HepG2 (cell line): ENCODE measurements at regions not wholly inside any gene's neighbourhood (a gene's known extent, or its start where the extent isn't known, plus 50 kb on each side); places are given as distances from the start of the nearest gene placed in this dataset.

Experiments
- ATAC-seq: fragments of 200-7000 bp; cut with Tn5 transposase; 3 replicates; pipeline ENCODE4 v1.9.1; 2020; ENCODE audit warnings: mild to moderate bottlenecking, moderate library complexity
- BruUV-seq: library from RNA; stranded (reverse); fragments of 400-500 nt; replicated peaks from 2 replicates; lab custom pipeline; 2021; lab: Mats Ljungman, UMichigan
- CTCF ChIA-PET: fragments of 300-600 bp; formaldehyde crosslinking; extraction: SDS; loops from one replicate; lab custom pipeline; 2021; ENCODE audit warnings: low total read pairs, inconsistent platforms, low intra/inter-chr PET ratio; lab: Yijun Ruan, JAX
- POLR2A ChIA-PET: fragments of 350-600 bp; sonication (Branson Sonifier 250); formaldehyde crosslinking; loops from one replicate; lab custom pipeline; 2020; ENCODE audit warnings: antibody characterized with exemption, inconsistent platforms; lab: Yijun Ruan, JAX
- DNase-seq: peaks from one replicate; pipeline ENCODE4 v3.0.0-alpha.2; 2015; ENCODE audit warnings: low spot score
- FAIRE-seq: peaks from 3 replicates; lab custom pipeline; 2011; peaks lifted over from hg19 to GRCh38; lab: Jason Lieb, UNC
- H2AFZ ChIP-seq: one replicate; pipeline ENCODE4 v1.6.1; 2011; ENCODE audit warnings: low read length, inconsistent platforms
- H3K27ac ChIP-seq: fragments of 300-600 bp; 3 replicates; pipeline ENCODE4 v1.8.0; 2011; ENCODE audit warnings: mixed run types, mild to moderate bottlenecking, mixed read lengths, low read length, inconsistent platforms; ENCODE audit not compliant: insufficient read depth; ENCODE audit errors: extremely low read length
- H3K27me3 ChIP-seq, 2 experiments: fragments of 200-600 bp in 1 of 2; 2 replicates in 1 of 2; 3 replicates in 1 of 2; pipeline versions ENCODE4 v1.6.0 to v1.8.0; 2011; ENCODE audit warnings: low read length in 2 of 2, mild to moderate bottlenecking in 2 of 2, moderate library complexity in 2 of 2, inconsistent platforms in 1 of 2; ENCODE audit not compliant: insufficient read depth in 2 of 2, control insufficient read depth in 1 of 2
- H3K36me3 ChIP-seq, 2 experiments: fragments of 200-600 bp in 1 of 2; replicated peaks in 1 of 2; 2 replicates in 1 of 2; 3 replicates in 1 of 2; pipeline versions ENCODE4 v1.5.1 to v1.8.0; 2011; ENCODE audit warnings: low read length in 2 of 2, inconsistent platforms in 1 of 2; ENCODE audit not compliant: insufficient read depth in 2 of 2, control insufficient read depth in 1 of 2
- H3K4me1 ChIP-seq: 2 replicates; pipeline ENCODE4 v1.5.1; 2012; ENCODE audit warnings: low read length, inconsistent platforms; ENCODE audit not compliant: insufficient read depth
- H3K4me2 ChIP-seq: 2 replicates; pipeline ENCODE4 v1.6.0; 2011; ENCODE audit warnings: low read depth, low read length, inconsistent platforms
- H3K4me3 ChIP-seq, 3 experiments: fragments of 200-600 bp in 1 of 3; sonication (generic), shearing (Covaris generic) in 1 of 3; replicated peaks in 1 of 3; 2 replicates each; pipeline ENCODE4 v1.5.1; 2011 to 2016; ENCODE audit warnings: low read length in 3 of 3, inconsistent platforms in 2 of 3, low read depth in 2 of 3, mild to moderate bottlenecking in 2 of 3, control low read depth in 1 of 3, mixed read lengths in 1 of 3; ENCODE audit not compliant: insufficient read depth in 1 of 3
- H3K79me2 ChIP-seq: one replicate; pipeline ENCODE4 v1.6.1; 2011; ENCODE audit warnings: low read length, inconsistent platforms; ENCODE audit not compliant: insufficient read depth
- H3K9ac ChIP-seq: 2 replicates; pipeline ENCODE4 v1.6.0; 2011; ENCODE audit warnings: mild to moderate bottlenecking, low read depth, low read length, inconsistent platforms; ENCODE audit not compliant: insufficient read depth
- H3K9me3 ChIP-seq: 2 replicates; pipeline ENCODE4 v1.5.1; 2012; ENCODE audit warnings: mild to moderate bottlenecking, low read length
- H4K20me1 ChIP-seq: 2 replicates; pipeline ENCODE4 v1.6.0; 2011; ENCODE audit warnings: inconsistent platforms, mild to moderate bottlenecking, low read length, moderate library complexity; ENCODE audit not compliant: insufficient read depth
- E2F2 ChIP-seq: sonication (generic); formaldehyde crosslinking; IDR thresholded peaks from 2 replicates; pipeline ENCODE4 v1.4.0; 2020; ENCODE audit warnings: missing genetic modification reagents, borderline replicate concordance
- FOXP4 ChIP-seq: sonication (generic); formaldehyde crosslinking; IDR thresholded peaks from 2 replicates; pipeline ENCODE4 v1.4.0; 2020; ENCODE audit warnings: missing genetic modification reagents
- HNF1A ChIP-seq, 2 experiments: sonication (generic) in 1 of 2; formaldehyde crosslinking in 1 of 2; IDR thresholded peaks; 2 replicates each; pipeline versions ENCODE4 v1.4.0 to v1.6.1; 2016 to 2020; ENCODE audit warnings: borderline replicate concordance in 1 of 2, low read depth in 1 of 2, mild to moderate bottlenecking in 1 of 2, missing genetic modification reagents in 1 of 2
- ISX ChIP-seq: sonication (generic); formaldehyde crosslinking; conservative IDR thresholded peaks from 2 replicates; pipeline ENCODE4 v1.5.0; 2020; ENCODE audit warnings: missing genetic modification reagents
- TBX2 ChIP-seq: sonication (generic); formaldehyde crosslinking; IDR thresholded peaks from 2 replicates; pipeline ENCODE4 v1.5.0; 2020; ENCODE audit warnings: missing genetic modification reagents, mild to moderate bottlenecking, borderline replicate concordance
- TFE3 ChIP-seq: IDR thresholded peaks from 2 replicates; pipeline ENCODE4 v1.6.1; 2016
- ZBTB46 ChIP-seq: sonication (generic); formaldehyde crosslinking; IDR thresholded peaks from 2 replicates; pipeline ENCODE4 v1.4.0; 2020; ENCODE audit warnings: mild to moderate bottlenecking, missing genetic modification reagents, borderline replicate concordance
- ZNF546 ChIP-seq: sonication (generic); formaldehyde crosslinking; conservative IDR thresholded peaks from 2 replicates; pipeline ENCODE4 v1.8.1; 2023; ENCODE audit warnings: mild to moderate bottlenecking, missing genetic modification reagents
- ZNF563 ChIP-seq: sonication (generic); formaldehyde crosslinking; IDR thresholded peaks from 2 replicates; pipeline ENCODE4 v1.8.0; 2022; ENCODE audit warnings: mild to moderate bottlenecking, moderate library complexity, missing genetic modification reagents
- ZSCAN30 ChIP-seq: sonication (generic); formaldehyde crosslinking; IDR thresholded peaks from 2 replicates; pipeline ENCODE4 v1.5.0; 2020; ENCODE audit warnings: mild to moderate bottlenecking, missing genetic modification reagents
- WGBS: methylation state at CpG from one replicate; pipeline ENCODE4 v1.1.6; 2017; ENCODE audit warnings: low lambda C conversion rate; 5-methylcytosine and 5-hydroxymethylcytosine counted together
- in situ Hi-C: cut with HindIII; loops from 2 replicates; pipeline ENCODE4 v1.10.0; 2017; ENCODE audit warnings: low pct_unique_long_range_greater_than_20kb; ENCODE audit not compliant: extremely low pct_ligation_motif_present
- intact Hi-C: fragments of 100-400 bp; cut with micrococcal nuclease; formaldehyde crosslinking; loops from one replicate; pipeline ENCODE4 v1.10.0; 2022; ENCODE audit not compliant: unreplicated experiment

GRCh38 chrX:13196782-13197181 is 123.1 kb downstream of the ATXN3L start (continued):
- TF ChIP-seq FOXP4 (CRISPR knock-in tag) (no peak), TBX2 (CRISPR knock-in tag) (no peak)
- TF ChIP-seq, all 625 proteins: peak for 0

- no peak for DNase-seq
- H3K27ac ChIP-seq, result no peak overlapping the region
- ATAC-seq, result no peak
- no TSS peak for BruUV-seq
- no peaks in the 10 kb centered on the region for H3K79me2 ChIP-seq
- H3K36me3 ChIP-seq, result no peaks in the 10 kb centered on the region
- no peak overlapping the region for H3K4me3 ChIP-seq
- TF ChIP-seq ZNF546 (CRISPR knock-in tag) (no peak), ZBTB46 (CRISPR knock-in tag) (no peak), HNF1A (IDR thresholded peaks at IDR 0.05; ENCODE audit: low read depth) (no peak), HNF1A (CRISPR knock-in tag; IDR thresholded peaks at IDR 0.05; ENCODE audit: borderline replicate concordance) (no peak), ZNF563 (CRISPR knock-in tag) (no peak), ISX (CRISPR knock-in tag) (no peak), ZSCAN30 (CRISPR knock-in tag) (no peak), E2F2 (CRISPR knock-in tag) (no peak), TFE3 (CRISPR knock-in tag) (no peak)
- TF ChIP-seq, all 625 proteins: peak for 0
- intact Hi-C loops, result no loop called here
- in situ Hi-C loops, result no loop called here
- 64% methylated on average over 3 of the region's 3 CpGs for WGBS
- POLR2A ChIA-PET, result no interaction called here
- no peaks in the 10 kb centered on the region for H3K27me3 ChIP-seq
- H3K9ac ChIP-seq, result no peak overlapping the region
- no peaks in the 10 kb centered on the region for H4K20me1 ChIP-seq
- H3K9me3 ChIP-seq, result no peaks in the 10 kb centered on the region
- no peak overlapping the region for H2AFZ ChIP-seq
- no peak overlapping the region for H3K4me2 ChIP-seq
- CTCF ChIA-PET, result no interaction called here
- no peak for FAIRE-seq
- no peaks in the 10 kb centered on the region for H3K4me1 ChIP-seq
These were observed 124.5 kb downstream of the ATXN3L start for GRCh38 chrX:13195340-13195739.
